Heart left ventricle (tissue), 13 donors: ENCODE measurements at regions not wholly inside any gene's neighbourhood (a gene's known extent, or its start where the extent isn't known, plus 50 kb on each side); places are given as distances from the start of the nearest gene placed in this dataset.

Source experiments
- CTCF ChIP-seq, 12 donors: fragments of 200-600 bp; sonication (generic) in 4 of 12; IDR thresholded peaks; one replicate each; pipeline versions ENCODE4 v1.5.0 to v1.8.0; 2018 to 2022; ENCODE audit warnings: antibody characterized with exemption in 12 of 12, mild to moderate bottlenecking in 5 of 12
- POLR2A ChIP-seq, 2 donors: fragments of 450-650 bp; IDR thresholded peaks; one replicate each; pipeline ENCODE4 v1.6.1; 2017; ENCODE audit warnings: antibody characterized with exemption in 2 of 2, mild to moderate bottlenecking in 2 of 2, moderate library complexity in 2 of 2
- donor health status: ischemic (EF 13 %, LVEDD 7.1; RV severe dilation, severe dysfunction).
- donor health status: DM: no; HTN: yes; CAD: no.
- donor health status: DM: no; HTN: no; CAD: no.
- donor health status: ischemic (EF 25% LVEDD 6.9; RV normal size, moderate dysfunction).
- donor health status: ischemic (EF 25% LVEDD 5.7; RV mildly dilated, moderate dysfunction).
- donor health status: ischemic (EF 35%, LVEDD 5.7; RV mildly dilated, moderate dysfunction).
- donor health status: nonischemic (EF 11% LVEDD 7.7; RV severe dilation, severe dysfunction).
- donor health status: DM: yes; HTN: yes; CAD: no.
- donor health status: PGD.
- donor health status: ischemic (EF 29% LVEDD 5.4; RV normal size, mild dysfunction).
- donor health status: nonischemic (EF 23%, LVEDD 6.1; RV moderate dilation, normal function).

DNA sequence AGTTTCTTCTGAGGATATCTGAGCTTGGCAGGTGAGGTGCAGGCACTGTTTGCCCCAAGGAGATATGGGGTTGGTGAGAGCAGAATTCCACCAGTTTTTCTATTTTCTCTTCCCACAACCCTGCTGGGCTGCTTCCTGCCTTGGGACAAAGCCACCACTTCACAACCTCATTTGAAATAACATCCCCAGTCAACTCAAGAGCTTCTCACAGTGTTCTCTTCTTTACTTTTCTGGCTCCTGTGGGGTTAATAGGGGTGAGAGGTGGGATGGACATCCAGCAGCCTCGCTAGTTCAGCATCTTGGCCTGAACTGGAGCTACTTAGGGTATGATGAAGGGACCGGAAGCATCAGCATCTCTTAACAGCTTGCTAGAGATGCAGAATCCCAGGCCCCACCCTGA lies 106.3 kb downstream of the SLC4A3 start:
- TF ChIP-seq CTCF (IDR thresholded peaks at IDR 0.05) (no peak), POLR2A (IDR thresholded peaks at IDR 0.05) (no peak)
